NCI-H1417 treated with DMSO at 0.1 percent for 48 hours (cell line): ENCODE measurements at regions not wholly inside any gene's neighbourhood (a gene's known extent, or its start where the extent isn't known, plus 50 kb on each side); places are given as distances from the start of the nearest gene placed in this dataset.

ENCODE experiments used
- DNase-seq: peaks from one replicate; lab custom pipeline; 2025; lab: John Stamatoyannopoulos, UW

GRCh38 chr1:219276049-219276738 is 102.5 kb downstream of the LYPLAL1 start:
- peak; percentile 59 for DNase-seq

DNA sequence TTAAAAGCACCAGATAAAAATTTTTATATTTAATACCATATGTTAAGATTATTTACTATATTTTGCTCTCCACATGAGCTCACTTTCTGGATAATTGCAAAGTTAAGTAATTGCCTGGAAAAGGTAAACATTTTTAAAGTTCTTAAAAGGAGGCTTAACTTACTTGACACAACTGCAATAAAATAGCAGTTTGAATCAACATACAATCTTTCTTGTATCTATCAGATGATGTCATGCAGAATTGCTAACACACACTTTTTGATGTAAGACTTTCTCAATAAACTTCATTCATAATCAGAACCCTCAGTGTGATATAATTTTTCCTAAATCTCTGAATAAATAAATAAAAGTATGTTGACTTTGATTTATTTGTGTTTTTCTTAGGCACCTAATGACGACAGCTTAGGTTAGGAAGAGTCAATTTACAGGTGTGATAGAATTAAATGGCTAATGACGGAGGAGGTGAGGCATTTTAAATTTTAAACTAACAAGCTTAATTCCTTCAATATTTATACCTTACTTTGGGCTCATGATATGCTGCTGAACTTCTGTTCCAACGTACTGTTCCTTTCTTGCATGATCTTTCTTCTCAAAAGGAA is 99.5 kb downstream of the LYPLAL1 start:
- no peak for DNase-seq

- DNase-seq = no peak
Measured at GRCh38 chr1:219271818-219272535, 98.3 kb downstream of the LYPLAL1 start.

DNA sequence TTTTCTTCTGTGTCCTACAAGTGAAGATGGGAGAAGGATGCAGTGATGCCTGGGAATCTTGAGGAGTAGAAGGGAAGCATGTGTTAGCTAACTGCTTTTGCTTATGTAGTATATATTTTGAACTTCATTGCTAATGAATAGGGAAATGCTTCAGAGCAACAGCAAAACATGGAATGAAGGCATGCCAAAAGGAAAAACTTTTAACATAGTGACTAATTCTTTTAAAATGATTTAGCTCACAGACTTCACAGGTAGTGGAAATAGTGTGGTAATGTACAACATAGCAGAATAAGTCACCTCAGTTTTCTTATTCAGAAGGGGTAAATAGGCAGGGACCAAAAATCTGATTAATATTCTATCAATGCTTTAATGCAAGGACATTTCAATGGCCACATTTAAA is 95.5 kb downstream of the LYPLAL1 start:
- no peak for DNase-seq

GRCh38 chr1:219266524-219266923 is 92.8 kb downstream of the LYPLAL1 start:
- no peak for DNase-seq

GRCh38 chr1:219265026-219265515 is 91.4 kb downstream of the LYPLAL1 start:
- DNase-seq = peak; percentile 60

- DNase-seq = peak; percentile 84
Measured at GRCh38 chr1:219264561-219264960, 90.9 kb downstream of the LYPLAL1 start.
